IMR-90 (cell line): ENCODE measurements at regions not wholly inside any gene's neighbourhood (a gene's known extent, or its start where the extent isn't known, plus 50 kb on each side); places are given as distances from the start of the nearest gene placed in this dataset.
"Not testable (repeated sequence)": the region's sequence is repeated elsewhere in the genome, so short reads cannot be mapped to it uniquely, and the experiment has no call there.

ENCODE experiments used
- BHLHE40 ChIP-seq: fragments of 150-350 bp; IDR thresholded peaks from 2 replicates; pipeline ENCODE4 v1.6.1; 2016; ENCODE audit warnings: mild to moderate bottlenecking, low read depth, low read length
- CEBPB ChIP-seq: IDR thresholded peaks from 2 replicates; pipeline ENCODE4 v1.6.1; 2012; ENCODE audit warnings: low read depth, low read length, improper control_type of control experiment
- CHD1 ChIP-seq: IDR thresholded peaks from 2 replicates; pipeline ENCODE4 v1.6.1; 2012; ENCODE audit warnings: low read depth, low read length, improper control_type of control experiment
- MAFK ChIP-seq: IDR thresholded peaks from 2 replicates; pipeline ENCODE4 v1.6.1; 2012; ENCODE audit warnings: low read depth, low read length, improper control_type of control experiment
- MXI1 ChIP-seq: IDR thresholded peaks from 2 replicates; pipeline ENCODE4 v1.6.1; 2012; ENCODE audit warnings: low read depth, mild to moderate bottlenecking, low read length, moderate library complexity, borderline replicate concordance
- POLR2A ChIP-seq: IDR thresholded peaks from 2 replicates; pipeline ENCODE4 v1.6.1; 2012; ENCODE audit warnings: mild to moderate bottlenecking, low read depth, low read length
- RAD21 ChIP-seq: IDR thresholded peaks from 2 replicates; pipeline ENCODE4 v1.6.1; 2012; ENCODE audit warnings: low read length, improper control_type of control experiment
- RCOR1 ChIP-seq: IDR thresholded peaks from 2 replicates; pipeline ENCODE4 v1.6.1; 2012; ENCODE audit warnings: mild to moderate bottlenecking, low read length, improper control_type of control experiment; ENCODE audit not compliant: insufficient replicate concordance
- RFX5 ChIP-seq: IDR thresholded peaks from 2 replicates; pipeline ENCODE4 v1.8.0; 2012; ENCODE audit warnings: low read depth, mild to moderate bottlenecking, low read length, moderate library complexity
- TF ChIP-seq, protein P1 (sequence below): conservative IDR thresholded peaks from 2 replicates; pipeline ENCODE4 v1.5.1; 2012; ENCODE audit warnings: mild to moderate bottlenecking, low read depth, low read length, improper control_type of control experiment
- TF ChIP-seq, protein P2 (sequence below): fragments of 150-350 bp; IDR thresholded peaks from 2 replicates; pipeline ENCODE4 v1.6.1; 2017; ENCODE audit warnings: mild to moderate bottlenecking, antibody characterized with exemption, low read length, low read depth

DNA sequence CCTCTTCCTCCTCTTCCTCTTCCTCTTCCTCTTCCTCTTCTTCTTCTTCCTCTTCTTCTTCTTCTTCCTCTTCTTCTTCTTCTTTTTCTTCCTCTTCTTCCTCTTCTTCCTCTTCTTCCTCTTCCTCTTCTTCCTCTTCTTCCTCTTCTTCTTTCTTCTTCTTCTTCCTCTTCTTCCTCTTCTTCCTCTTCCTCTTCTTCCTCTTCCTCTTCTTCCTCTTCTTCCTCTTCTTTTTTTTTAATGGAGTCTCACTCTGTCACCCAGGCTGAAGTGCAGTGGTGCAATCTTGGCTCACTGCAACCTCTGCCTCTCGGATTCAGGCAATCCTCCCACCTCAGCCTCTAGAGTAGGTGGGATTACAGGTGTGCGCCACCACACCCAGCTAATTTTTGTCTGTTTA is 79.8 kb upstream of the SLC30A5 start:
- not testable (repeated sequence) for TF ChIP-seq POLR2A, MXI1, RAD21, RCOR1, CHD1, RFX5, CEBPB, BHLHE40, MAFK
- TF ChIP-seq, protein P1, sequence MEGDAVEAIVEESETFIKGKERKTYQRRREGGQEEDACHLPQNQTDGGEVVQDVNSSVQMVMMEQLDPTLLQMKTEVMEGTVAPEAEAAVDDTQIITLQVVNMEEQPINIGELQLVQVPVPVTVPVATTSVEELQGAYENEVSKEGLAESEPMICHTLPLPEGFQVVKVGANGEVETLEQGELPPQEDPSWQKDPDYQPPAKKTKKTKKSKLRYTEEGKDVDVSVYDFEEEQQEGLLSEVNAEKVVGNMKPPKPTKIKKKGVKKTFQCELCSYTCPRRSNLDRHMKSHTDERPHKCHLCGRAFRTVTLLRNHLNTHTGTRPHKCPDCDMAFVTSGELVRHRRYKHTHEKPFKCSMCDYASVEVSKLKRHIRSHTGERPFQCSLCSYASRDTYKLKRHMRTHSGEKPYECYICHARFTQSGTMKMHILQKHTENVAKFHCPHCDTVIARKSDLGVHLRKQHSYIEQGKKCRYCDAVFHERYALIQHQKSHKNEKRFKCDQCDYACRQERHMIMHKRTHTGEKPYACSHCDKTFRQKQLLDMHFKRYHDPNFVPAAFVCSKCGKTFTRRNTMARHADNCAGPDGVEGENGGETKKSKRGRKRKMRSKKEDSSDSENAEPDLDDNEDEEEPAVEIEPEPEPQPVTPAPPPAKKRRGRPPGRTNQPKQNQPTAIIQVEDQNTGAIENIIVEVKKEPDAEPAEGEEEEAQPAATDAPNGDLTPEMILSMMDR = not testable (repeated sequence)
- TF ChIP-seq, protein P2, sequence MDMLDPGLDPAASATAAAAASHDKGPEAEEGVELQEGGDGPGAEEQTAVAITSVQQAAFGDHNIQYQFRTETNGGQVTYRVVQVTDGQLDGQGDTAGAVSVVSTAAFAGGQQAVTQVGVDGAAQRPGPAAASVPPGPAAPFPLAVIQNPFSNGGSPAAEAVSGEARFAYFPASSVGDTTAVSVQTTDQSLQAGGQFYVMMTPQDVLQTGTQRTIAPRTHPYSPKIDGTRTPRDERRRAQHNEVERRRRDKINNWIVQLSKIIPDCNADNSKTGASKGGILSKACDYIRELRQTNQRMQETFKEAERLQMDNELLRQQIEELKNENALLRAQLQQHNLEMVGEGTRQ = not testable (repeated sequence)
